OCI-LY7 (cell line): ENCODE measurements at regions not wholly inside any gene's neighbourhood (a gene's known extent, or its start where the extent isn't known, plus 50 kb on each side); places are given as distances from the start of the nearest gene placed in this dataset.
"Not testable (repeated sequence)": the region's sequence is repeated elsewhere in the genome, so short reads cannot be mapped to it uniquely, and the experiment has no call there.

Experiments
- EZH2phosphoT487 ChIP-seq: fragments of 200-600 bp; sonication (generic); IDR thresholded peaks from 2 replicates; pipeline ENCODE4 v1.6.1; 2018; ENCODE audit warnings: low read depth, borderline replicate concordance, mild to moderate bottlenecking, mixed run types, antibody characterized with exemption, low read length, moderate library complexity, mixed read lengths
- TF ChIP-seq, protein P1 (sequence below): fragments of 200-600 bp; sonication (generic); conservative IDR thresholded peaks from 2 replicates; pipeline ENCODE4 v1.5.1; 2014; ENCODE audit warnings: mild to moderate bottlenecking, antibody characterized with exemption, low read length, moderate library complexity, mixed read lengths

DNA sequence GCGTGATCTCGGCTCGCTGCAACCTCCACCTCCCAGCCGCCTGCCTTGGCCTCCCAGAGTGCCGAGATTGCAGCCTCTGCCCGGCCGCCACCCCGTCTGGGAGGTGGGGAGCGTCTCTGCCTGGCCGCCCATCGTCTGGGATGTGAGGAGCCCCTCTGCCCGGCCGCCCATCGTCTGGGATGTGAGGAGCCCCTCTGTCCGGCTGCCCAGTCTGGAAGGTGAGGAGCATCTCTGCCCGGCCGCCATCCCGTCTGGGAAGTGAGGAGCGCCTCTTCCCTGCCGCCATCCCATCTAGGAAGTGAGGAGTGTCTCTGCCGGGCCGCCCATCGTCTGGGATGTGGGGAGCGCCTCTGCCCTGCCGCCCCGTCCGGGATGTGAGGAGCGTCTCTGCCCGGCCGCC, 56.9 kb upstream of the FOXE1 start:
- TF ChIP-seq, protein P1, sequence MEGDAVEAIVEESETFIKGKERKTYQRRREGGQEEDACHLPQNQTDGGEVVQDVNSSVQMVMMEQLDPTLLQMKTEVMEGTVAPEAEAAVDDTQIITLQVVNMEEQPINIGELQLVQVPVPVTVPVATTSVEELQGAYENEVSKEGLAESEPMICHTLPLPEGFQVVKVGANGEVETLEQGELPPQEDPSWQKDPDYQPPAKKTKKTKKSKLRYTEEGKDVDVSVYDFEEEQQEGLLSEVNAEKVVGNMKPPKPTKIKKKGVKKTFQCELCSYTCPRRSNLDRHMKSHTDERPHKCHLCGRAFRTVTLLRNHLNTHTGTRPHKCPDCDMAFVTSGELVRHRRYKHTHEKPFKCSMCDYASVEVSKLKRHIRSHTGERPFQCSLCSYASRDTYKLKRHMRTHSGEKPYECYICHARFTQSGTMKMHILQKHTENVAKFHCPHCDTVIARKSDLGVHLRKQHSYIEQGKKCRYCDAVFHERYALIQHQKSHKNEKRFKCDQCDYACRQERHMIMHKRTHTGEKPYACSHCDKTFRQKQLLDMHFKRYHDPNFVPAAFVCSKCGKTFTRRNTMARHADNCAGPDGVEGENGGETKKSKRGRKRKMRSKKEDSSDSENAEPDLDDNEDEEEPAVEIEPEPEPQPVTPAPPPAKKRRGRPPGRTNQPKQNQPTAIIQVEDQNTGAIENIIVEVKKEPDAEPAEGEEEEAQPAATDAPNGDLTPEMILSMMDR, result not testable (repeated sequence)
- TF ChIP-seq EZH2phosphoT487, result not testable (repeated sequence)
